ENCODE measurements at regions not wholly inside any gene's neighbourhood (a gene's known extent, or its start where the extent isn't known, plus 50 kb on each side); places are given as distances from the start of the nearest gene placed in this dataset.

GRCh38 chr12:118706437-118706836 lies 274.9 kb upstream of the SRRM4 start:
- Histone ChIP-seq H3K36me3 (ENCODE audit: control insufficient read depth, insufficient read depth, low read length) (no peaks in the 10 kb centered on the region), H3K9me3 (ENCODE audit: control insufficient read depth, low read length) (no peaks in the 10 kb centered on the region), H3K27ac (ENCODE audit: low read depth, low read length) (no peak overlapping the region), H3K27me3 (ENCODE audit: control insufficient read depth, insufficient read depth, low read length, poor library complexity, severe bottlenecking) (no peaks in the 10 kb centered on the region), H3K4me3 (ENCODE audit: low read length) (no peak overlapping the region), H3K4me1 (ENCODE audit: control insufficient read depth, insufficient read depth, low read length) (no peaks in the 10 kb centered on the region), H3K9ac (ENCODE audit: extremely low read depth, low read length, poor library complexity, severe bottlenecking) (no peak overlapping the region)
- H3K27ac Mint-ChIP-seq = no peak overlapping the region
- H3K4me1 Mint-ChIP-seq = no peaks in the 10 kb centered on the region
- TF ChIP-seq CTCF (conservative IDR thresholded peaks at IDR 0.05) = no peak
- DNase-seq = no peak
- H3K9me3 Mint-ChIP-seq = no peaks in the 10 kb centered on the region
- H3K36me3 Mint-ChIP-seq (ENCODE audit: low read depth) = no peaks in the 10 kb centered on the region
- no peak overlapping the region for H3K4me3 Mint-ChIP-seq
- H3K27me3 Mint-ChIP-seq (ENCODE audit: insufficient read depth) = peaks cover 5% of the 10 kb centered on the region

DNA sequence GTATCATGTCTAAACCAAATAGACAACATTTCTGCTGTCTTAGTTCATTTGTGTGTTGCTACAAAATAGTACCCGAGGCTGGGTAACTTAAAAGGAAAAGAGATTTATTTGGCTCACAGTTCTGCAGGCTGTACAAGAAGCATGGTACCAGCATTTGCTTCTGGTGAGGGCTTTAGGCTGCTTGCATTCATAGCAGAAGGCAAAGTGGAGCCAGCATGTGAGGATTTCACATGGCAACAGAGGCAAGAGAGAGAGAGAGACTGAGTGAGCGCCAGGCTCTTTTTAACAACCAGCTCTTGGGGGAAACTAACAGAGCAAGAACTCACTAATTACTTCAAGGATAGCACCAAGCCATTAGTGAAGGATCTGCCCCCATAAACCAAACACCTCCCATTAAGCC lies 271.4 kb upstream of the SRRM4 start:
- no peaks in the 10 kb centered on the region for H3K36me3 Mint-ChIP-seq (ENCODE audit: low read depth)
- Histone ChIP-seq H3K4me1 (ENCODE audit: control insufficient read depth, insufficient read depth, low read length) (no peaks in the 10 kb centered on the region), H3K36me3 (ENCODE audit: control insufficient read depth, insufficient read depth, low read length) (no peaks in the 10 kb centered on the region), H3K9ac (ENCODE audit: extremely low read depth, low read length, poor library complexity, severe bottlenecking) (no peak overlapping the region), H3K4me3 (ENCODE audit: low read length) (no peak overlapping the region), H3K9me3 (ENCODE audit: control insufficient read depth, low read length) (no peaks in the 10 kb centered on the region), H3K27me3 (ENCODE audit: control insufficient read depth, insufficient read depth, low read length, poor library complexity, severe bottlenecking) (no peaks in the 10 kb centered on the region), H3K27ac (ENCODE audit: low read depth, low read length) (no peak overlapping the region)
- no peak overlapping the region for H3K4me3 Mint-ChIP-seq
- no peaks in the 10 kb centered on the region for H3K9me3 Mint-ChIP-seq
- peaks cover 5% of the 10 kb centered on the region for H3K27me3 Mint-ChIP-seq (ENCODE audit: insufficient read depth)
- no peak for DNase-seq
- WGBS, 2 experiments (ENCODE audit: insufficient coverage in 1 of 2, insufficient read length in 1 of 2) = 82 to 100% methylated on average over 1 to 2 of the region's 2 CpGs
- no peak for TF ChIP-seq CTCF (conservative IDR thresholded peaks at IDR 0.05)
- H3K27ac Mint-ChIP-seq = no peak overlapping the region
- no peaks in the 10 kb centered on the region for H3K4me1 Mint-ChIP-seq

DNA sequence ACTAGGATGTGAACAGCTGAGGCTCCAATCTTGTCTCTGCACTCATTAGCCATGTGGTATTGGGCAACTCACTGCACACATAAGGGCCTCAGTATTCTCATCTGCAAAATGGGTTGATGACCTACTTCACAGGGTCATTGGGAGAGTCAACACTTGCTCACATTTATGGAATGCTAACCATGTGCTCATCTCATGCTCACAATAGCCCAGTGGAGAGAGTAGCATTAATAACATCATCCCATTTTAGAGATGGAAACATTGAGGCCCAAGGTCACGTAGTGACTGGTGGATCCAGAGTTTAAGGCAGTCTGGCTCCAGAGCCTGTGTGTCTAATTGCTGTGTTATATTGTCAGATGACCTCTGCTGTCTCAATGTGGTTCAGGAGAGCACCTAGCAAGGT lies 270.2 kb upstream of the SRRM4 start:
- Mint-ChIP-seq H3K9me3 (no peaks in the 10 kb centered on the region), H3K4me1 (no peaks in the 10 kb centered on the region), H3K27ac (no peak overlapping the region), H3K36me3 (ENCODE audit: low read depth) (no peaks in the 10 kb centered on the region), H3K27me3 (ENCODE audit: insufficient read depth) (peaks cover 5% of the 10 kb centered on the region), H3K4me3 (no peak overlapping the region)
- 96 to 100% methylated on average over 1 of the region's 1 CpG for WGBS, 2 experiments (ENCODE audit: insufficient coverage in 1 of 2, insufficient read length in 1 of 2)
- TF ChIP-seq CTCF (conservative IDR thresholded peaks at IDR 0.05) = no peak
- Histone ChIP-seq H3K9me3 (ENCODE audit: control insufficient read depth, low read length) (no peaks in the 10 kb centered on the region), H3K9ac (ENCODE audit: extremely low read depth, low read length, poor library complexity, severe bottlenecking) (no peak overlapping the region), H3K4me3 (ENCODE audit: low read length) (no peak overlapping the region), H3K27me3 (ENCODE audit: control insufficient read depth, insufficient read depth, low read length, poor library complexity, severe bottlenecking) (no peaks in the 10 kb centered on the region), H3K27ac (ENCODE audit: low read depth, low read length) (no peak overlapping the region), H3K36me3 (ENCODE audit: control insufficient read depth, insufficient read depth, low read length) (no peaks in the 10 kb centered on the region), H3K4me1 (ENCODE audit: control insufficient read depth, insufficient read depth, low read length) (no peaks in the 10 kb centered on the region)
- DNase-seq = no peak
